Thyroid gland (tissue), 4 donors: ENCODE measurements at regions not wholly inside any gene's neighbourhood (a gene's known extent, or its start where the extent isn't known, plus 50 kb on each side); places are given as distances from the start of the nearest gene placed in this dataset.

ENCODE experiments used
- DNase-seq, 2 donors: peaks; one replicate each; pipeline ENCODE4 v3.0.0-alpha.2; 2019
- H3K27ac ChIP-seq, 3 donors: fragments of 200-600 bp; sonication (generic); 1 replicate in 2 of 3; 2 replicates in 1 of 3; pipeline ENCODE4 v1.5.1; 2016 to 2019; ENCODE audit warnings: mild to moderate bottlenecking in 1 of 3, moderate library complexity in 1 of 3
- H3K27me3 ChIP-seq: fragments of 200-600 bp; sonication (generic); one replicate; pipeline ENCODE4 v1.5.1; 2019
- H3K36me3 ChIP-seq, 2 donors: fragments of 200-600 bp; sonication (generic); one replicate each; pipeline ENCODE4 v1.5.1; 2016 to 2019
- H3K4me1 ChIP-seq, 2 donors: fragments of 200-600 bp; sonication (generic); one replicate each; pipeline ENCODE4 v1.5.1; 2017 to 2019
- H3K4me3 ChIP-seq, 3 donors: fragments of 200-600 bp; sonication (generic); replicated peaks in 1 of 3; 1 replicate in 2 of 3; 2 replicates in 1 of 3; pipeline ENCODE4 v1.5.1; 2016; ENCODE audit warnings: mild to moderate bottlenecking in 1 of 3
- H3K9me3 ChIP-seq: fragments of 200-600 bp; sonication (generic); one replicate; pipeline ENCODE4 v1.5.1; 2017
- CTCF ChIP-seq, 6 experiments: fragments of 200-600 bp in 3 of 6; fragments of 450-650 bp in 3 of 6; sonication (generic) in 3 of 6; IDR thresholded peaks; one replicate each; pipeline ENCODE4 v1.5.1; 2016 to 2019; ENCODE audit warnings: antibody characterized with exemption in 6 of 6, mild to moderate bottlenecking in 2 of 6, inconsistent platforms in 1 of 6, moderate library complexity in 1 of 6
- POLR2A ChIP-seq, 2 donors: fragments of 450-650 bp; IDR thresholded peaks; one replicate each; pipeline ENCODE4 v1.6.1; 2017; ENCODE audit warnings: antibody characterized with exemption in 2 of 2, mild to moderate bottlenecking in 2 of 2, moderate library complexity in 1 of 2
- WGBS, 2 donors: methylation state at CpG; one replicate each; pipeline ENCODE4 v1.1.5; 2017; 5-methylcytosine and 5-hydroxymethylcytosine counted together
- intact Hi-C: fragments of 100-400 bp; cut with DNase I; formaldehyde crosslinking; loops from one replicate; pipeline ENCODE4 v1.15.1; 2023

- H3K27ac ChIP-seq: no peak overlapping the region
- no peaks in the 10 kb centered on the region for H3K4me1 ChIP-seq
- WGBS, 2 donors: 90 to 96% methylated on average over 2 of the region's 2 CpGs
- no peaks in the 10 kb centered on the region for H3K9me3 ChIP-seq
- H3K4me3 ChIP-seq: no peak overlapping the region
- H3K36me3 ChIP-seq: no peaks in the 10 kb centered on the region
- TF ChIP-seq CTCF (IDR thresholded peaks at IDR 0.05) (no peak), POLR2A (IDR thresholded peaks at IDR 0.05) (no peak)
- DNase-seq: no peak
- H3K27me3 ChIP-seq: no peaks in the 10 kb centered on the region
- intact Hi-C loops: no loop called here
Observed at GRCh38 chr11:80620867-80621266, 1180.0 kb upstream of the TENM4 start.

GRCh38 chr11:80617156-80617555, 1176.3 kb upstream of the TENM4 start:
- WGBS, 2 donors: 76 to 89% methylated on average over 1 of the region's 1 CpG
- no peak for TF ChIP-seq POLR2A (IDR thresholded peaks at IDR 0.05)
- no peak for TF ChIP-seq CTCF (IDR thresholded peaks at IDR 0.05)
- Histone ChIP-seq H3K9me3 (no peaks in the 10 kb centered on the region), H3K4me1 (no peaks in the 10 kb centered on the region), H3K27ac (no peak overlapping the region), H3K36me3 (no peaks in the 10 kb centered on the region), H3K4me3 (no peak overlapping the region), H3K27me3 (no peaks in the 10 kb centered on the region)
- intact Hi-C loops: no loop called here
- DNase-seq: no peak

GRCh38 chr11:80616070-80616800, 1175.4 kb upstream of the TENM4 start:
- no peak overlapping the region for H3K27ac ChIP-seq
- no peaks in the 10 kb centered on the region for H3K9me3 ChIP-seq
- H3K4me3 ChIP-seq: no peak overlapping the region
- H3K27me3 ChIP-seq: no peaks in the 10 kb centered on the region
- no peaks in the 10 kb centered on the region for H3K4me1 ChIP-seq
- no peak for DNase-seq
- no peak for TF ChIP-seq CTCF (IDR thresholded peaks at IDR 0.05)
- TF ChIP-seq POLR2A (IDR thresholded peaks at IDR 0.05): no peak
- no peaks in the 10 kb centered on the region for H3K36me3 ChIP-seq
- intact Hi-C loops: no loop called here
- WGBS, 2 donors: 74% methylated on average over 4 of the region's 4 CpGs

GRCh38 chr11:80613655-80614054, 1172.8 kb upstream of the TENM4 start:
- 65 to 66% methylated on average over 2 of the region's 2 CpGs for WGBS, 2 donors
- no peak for TF ChIP-seq POLR2A (IDR thresholded peaks at IDR 0.05)
- TF ChIP-seq CTCF (IDR thresholded peaks at IDR 0.05): no peak
- intact Hi-C loops: no loop called here

GRCh38 chr11:80610516-80610915, 1169.7 kb upstream of the TENM4 start:
- no peaks in the 10 kb centered on the region for H3K9me3 ChIP-seq
- H3K27me3 ChIP-seq: no peaks in the 10 kb centered on the region
- no peak for DNase-seq
- no peaks in the 10 kb centered on the region for H3K36me3 ChIP-seq
- TF ChIP-seq POLR2A (IDR thresholded peaks at IDR 0.05) (no peak), CTCF (IDR thresholded peaks at IDR 0.05) (no peak)
- H3K27ac ChIP-seq: no peak overlapping the region
- intact Hi-C loops: no loop called here
- no peak overlapping the region for H3K4me3 ChIP-seq
- H3K4me1 ChIP-seq: no peaks in the 10 kb centered on the region
- WGBS, 2 donors: 67 to 68% methylated on average over 7 of the region's 7 CpGs

More at GRCh38 chr11:80613655-80614054, 1172.8 kb upstream of the TENM4 start:
- no peak for DNase-seq
- Histone ChIP-seq H3K9me3 (no peaks in the 10 kb centered on the region), H3K4me1 (no peaks in the 10 kb centered on the region), H3K27me3 (no peaks in the 10 kb centered on the region), H3K4me3 (no peak overlapping the region), H3K36me3 (no peaks in the 10 kb centered on the region), H3K27ac (no peak overlapping the region)
